GM23338 (cell line): ENCODE measurements at regions not wholly inside any gene's neighbourhood (a gene's known extent, or its start where the extent isn't known, plus 50 kb on each side); places are given as distances from the start of the nearest gene placed in this dataset.

Experiments used
- ATAC-seq: fragments of 200-7000 bp; cut with Tn5 transposase; 3 replicates; pipeline ENCODE4 v1.9.1; 2020
- DNase-seq: peaks from one replicate; pipeline ENCODE4 v3.0.0-alpha.2; 2015; ENCODE audit warnings: low spot score
- H2AFZ ChIP-seq: fragments of 200-600 bp; sonication (generic); 2 replicates; pipeline ENCODE4 v1.8.0; 2016; ENCODE audit warnings: antibody characterized with exemption, mild to moderate bottlenecking, moderate library complexity
- H3F3A ChIP-seq: fragments of 200-600 bp; sonication (generic); replicated peaks from 2 replicates; pipeline ENCODE4 v1.8.0; 2017; ENCODE audit warnings: antibody characterized with exemption, mixed run types, low read depth
- H3K27ac ChIP-seq: fragments of 200-600 bp; sonication (generic); 2 replicates; pipeline ENCODE4 v1.6.1; 2016; ENCODE audit warnings: low read depth
- H3K27me3 ChIP-seq: fragments of 200-600 bp; sonication (generic); 2 replicates; pipeline ENCODE4 v1.8.0; 2016; ENCODE audit warnings: mild to moderate bottlenecking, mixed run types, moderate library complexity; ENCODE audit not compliant: insufficient read depth
- H3K36me3 ChIP-seq: fragments of 200-600 bp; sonication (generic); 2 replicates; pipeline ENCODE4 v1.8.0; 2016; ENCODE audit warnings: mild to moderate bottlenecking; ENCODE audit not compliant: insufficient read depth
- H3K4me1 ChIP-seq: fragments of 200-600 bp; sonication (generic); 2 replicates; pipeline ENCODE4 v1.8.0; 2016; ENCODE audit warnings: mild to moderate bottlenecking, moderate library complexity; ENCODE audit not compliant: insufficient read depth
- H3K4me2 ChIP-seq: fragments of 200-600 bp; sonication (generic); 2 replicates; pipeline ENCODE4 v1.7.1; 2017; ENCODE audit warnings: mixed run types
- H3K4me3 ChIP-seq: fragments of 200-600 bp; sonication (generic); 2 replicates; pipeline ENCODE4 v1.6.1; 2016; ENCODE audit warnings: mixed run types
- H3K79me2 ChIP-seq: fragments of 200-600 bp; sonication (generic); replicated peaks from 2 replicates; pipeline ENCODE4 v1.8.0; 2017; ENCODE audit warnings: mild to moderate bottlenecking; ENCODE audit not compliant: insufficient read depth
- H3K9me2 ChIP-seq: fragments of 200-600 bp; sonication (generic); 2 replicates; pipeline ENCODE4 v1.8.0; 2017; ENCODE audit not compliant: insufficient read depth
- H4K20me1 ChIP-seq: fragments of 200-600 bp; sonication (generic); replicated peaks from 2 replicates; pipeline ENCODE4 v1.8.0; 2017; ENCODE audit warnings: mild to moderate bottlenecking; ENCODE audit not compliant: insufficient read depth
- H3K27ac Mint-ChIP-seq: 2 replicates; pipeline ENCODE4 v1.8.0; 2020; ENCODE audit warnings: inconsistent platforms, mild to moderate bottlenecking, moderate library complexity, mixed read lengths
- H3K27me3 Mint-ChIP-seq: 3 replicates; pipeline ENCODE4 v1.8.0; 2022; ENCODE audit warnings: low read depth, mild to moderate bottlenecking, moderate library complexity, mixed read lengths, inconsistent platforms; ENCODE audit not compliant: insufficient read depth, poor library complexity
- H3K36me3 Mint-ChIP-seq: 3 replicates; pipeline ENCODE4 v1.8.0; 2021; ENCODE audit warnings: low read depth, mild to moderate bottlenecking, inconsistent platforms, moderate library complexity, mixed read lengths
- H3K4me1 Mint-ChIP-seq: 3 replicates; pipeline ENCODE4 v1.8.0; 2020; ENCODE audit warnings: mild to moderate bottlenecking, inconsistent platforms, mixed read lengths
- H3K4me3 Mint-ChIP-seq: 3 replicates; pipeline ENCODE4 v1.8.0; 2021; ENCODE audit warnings: moderate library complexity, mild to moderate bottlenecking, inconsistent platforms, mixed read lengths
- H3K9me3 Mint-ChIP-seq: 3 replicates; pipeline ENCODE4 v1.8.0; 2020; ENCODE audit warnings: moderate library complexity, mild to moderate bottlenecking, inconsistent platforms, mixed read lengths
- CREB1 ChIP-seq: fragments of 250-450 bp; sonication (Bioruptor Pico); IDR thresholded peaks from 2 replicates; pipeline ENCODE4 v1.5.0; 2020; ENCODE audit warnings: low read depth, mild to moderate bottlenecking, moderate library complexity
- CTCF ChIP-seq, 2 experiments: fragments of 200-600 bp in 1 of 2; sonication (generic) in 1 of 2; conservative IDR thresholded peaks; 2 replicates each; pipeline versions ENCODE4 v1.5.1 to v1.6.1; 2016 to 2017; ENCODE audit warnings: antibody characterized with exemption in 2 of 2, low read depth in 2 of 2, mild to moderate bottlenecking in 2 of 2, moderate library complexity in 1 of 2
- ETS1 ChIP-seq: IDR thresholded peaks from 2 replicates; pipeline ENCODE4 v1.6.1; 2016; ENCODE audit warnings: antibody characterized with exemption
- EZH2 ChIP-seq: fragments of 200-600 bp; sonication (generic); IDR thresholded peaks from one replicate; pipeline ENCODE4 v1.8.0; 2017; ENCODE audit warnings: antibody characterized with exemption, mild to moderate bottlenecking, low read depth; ENCODE audit not compliant: unreplicated experiment
- EZH2phosphoT487 ChIP-seq: fragments of 200-600 bp; sonication (generic); IDR thresholded peaks from one replicate; pipeline ENCODE4 v1.8.1; 2018; ENCODE audit warnings: antibody characterized with exemption; ENCODE audit not compliant: unreplicated experiment
- JUNB ChIP-seq: IDR thresholded peaks from one replicate; pipeline ENCODE4 v1.6.1; 2016; ENCODE audit warnings: antibody characterized with exemption; ENCODE audit not compliant: unreplicated experiment
- POLR2AphosphoS5 ChIP-seq: IDR thresholded peaks from 2 replicates; pipeline ENCODE4 v1.6.1; 2016; ENCODE audit warnings: antibody characterized with exemption, low read depth
- STAT1 ChIP-seq: IDR thresholded peaks from one replicate; pipeline ENCODE4 v1.6.1; 2016; ENCODE audit warnings: antibody characterized with exemption; ENCODE audit not compliant: unreplicated experiment
- ZNF114 ChIP-seq: fragments of 250-450 bp; sonication (Bioruptor Pico); IDR thresholded peaks from 2 replicates; pipeline ENCODE4 v1.5.0; 2020; ENCODE audit warnings: mild to moderate bottlenecking, moderate library complexity
- ZNF462 ChIP-seq: fragments of 250-450 bp; sonication (Bioruptor Pico); IDR thresholded peaks from 2 replicates; pipeline ENCODE4 v1.5.0; 2020; ENCODE audit warnings: mild to moderate bottlenecking, moderate library complexity

- TF ChIP-seq CTCF (conservative IDR thresholded peaks at IDR 0.05; ENCODE audit: low read depth in 2 of 2) (no peak), ETS1 (no peak), JUNB (no peak), ZNF114 (CRISPR knock-in tag) (no peak), EZH2phosphoT487 (no peak), EZH2 (no peak), CREB1 (no peak)
Measured at GRCh38 chr4:165758086-165758485, 115.0 kb upstream of the TLL1 start (continued).

GRCh38 chr4:165760182-165760581, 112.9 kb upstream of the TLL1 start:
- H2AFZ ChIP-seq, result peak overlapping the region; percentile 24; the same call in 1 of the 2 replicates
- H3K36me3 Mint-ChIP-seq, result no peaks in the 10 kb centered on the region
- TF ChIP-seq POLR2AphosphoS5 (no peak), CTCF (conservative IDR thresholded peaks at IDR 0.05; ENCODE audit: low read depth in 2 of 2) (no peak), STAT1 (no peak), ZNF462 (CRISPR knock-in tag) (no peak), ETS1 (no peak)

More at GRCh38 chr4:165760182-165760581, 112.9 kb upstream of the TLL1 start:
- Histone ChIP-seq H4K20me1 (no peaks in the 10 kb centered on the region), H3K79me2 (no peaks in the 10 kb centered on the region), H3F3A (no peaks in the 10 kb centered on the region), H3K4me1 (peaks cover 35% of the 10 kb centered on the region), H3K4me2 (no peak overlapping the region), H3K9me2 (no peaks in the 10 kb centered on the region; the same call in 1 of the 2 replicates), H3K27ac (no peak overlapping the region), H3K4me3 (no peak overlapping the region), H3K36me3 (no peaks in the 10 kb centered on the region), H3K27me3 (no peaks in the 10 kb centered on the region)
- ATAC-seq (peak; percentile 41; the same call in 2 of the 3 replicates), DNase-seq (no peak)
- H3K9me3 Mint-ChIP-seq, result no peaks in the 10 kb centered on the region
- peaks cover 35% of the 10 kb centered on the region for H3K4me1 Mint-ChIP-seq
- no peak overlapping the region for H3K4me3 Mint-ChIP-seq
- H3K27me3 Mint-ChIP-seq, result no peaks in the 10 kb centered on the region
- no peak overlapping the region for H3K27ac Mint-ChIP-seq
